Keratinocyte (primary cell): ENCODE measurements at regions not wholly inside any gene's neighbourhood (a gene's known extent, or its start where the extent isn't known, plus 50 kb on each side); places are given as distances from the start of the nearest gene placed in this dataset.
"Not testable (repeated sequence)": the region's sequence is repeated elsewhere in the genome, so short reads cannot be mapped to it uniquely, and the experiment has no call there.

Source experiments
- DNase-seq: peaks from one replicate; pipeline ENCODE4 v3.0.0-alpha.2; 2011; ENCODE audit warnings: low read depth, missing footprints, low spot score
- FAIRE-seq: peaks from 2 replicates; lab custom pipeline; 2011; peaks lifted over from hg19 to GRCh38; lab: Jason Lieb, UNC
- H2AFZ ChIP-seq: 2 replicates; pipeline ENCODE4 v1.6.0; 2012; ENCODE audit warnings: low read length, control low read depth, inconsistent platforms; ENCODE audit not compliant: control insufficient read depth
- H3K27ac ChIP-seq: 2 replicates; pipeline ENCODE4 v1.5.1; 2011; ENCODE audit warnings: low read length; ENCODE audit not compliant: control insufficient read depth, insufficient read depth
- H3K27me3 ChIP-seq: 3 replicates; pipeline ENCODE4 v1.6.0; 2011; ENCODE audit warnings: low read length; ENCODE audit not compliant: control insufficient read depth, insufficient read depth; ENCODE audit errors: extremely low read depth
- H3K36me3 ChIP-seq, 2 experiments: 2 replicates in 1 of 2; 3 replicates in 1 of 2; pipeline ENCODE4 v1.5.1; 2011; ENCODE audit warnings: low read length in 2 of 2, mild to moderate bottlenecking in 1 of 2; ENCODE audit not compliant: control insufficient read depth in 2 of 2, insufficient read depth in 2 of 2; ENCODE audit errors: extremely low read depth in 1 of 2
- H3K4me1 ChIP-seq: 3 replicates; pipeline ENCODE4 v1.5.1; 2011; ENCODE audit warnings: low read length; ENCODE audit not compliant: control insufficient read depth, insufficient read depth; ENCODE audit errors: extremely low read depth
- H3K4me2 ChIP-seq: 3 replicates; pipeline ENCODE4 v1.6.0; 2011; ENCODE audit warnings: low read depth, low read length; ENCODE audit not compliant: control insufficient read depth, insufficient read depth; ENCODE audit errors: extremely low read depth
- H3K4me3 ChIP-seq, 3 experiments: fragments of 200-600 bp in 1 of 3; sonication (generic) in 1 of 3; 2 replicates in 2 of 3; 3 replicates in 1 of 3; pipeline ENCODE4 v1.5.1; 2011 to 2016; ENCODE audit warnings: low read length in 3 of 3, mild to moderate bottlenecking in 3 of 3, control low read depth in 2 of 3, inconsistent platforms in 1 of 3, low read depth in 1 of 3, mixed read lengths in 1 of 3, mixed run types in 1 of 3, moderate library complexity in 1 of 3; ENCODE audit not compliant: control insufficient read depth in 2 of 3, insufficient read depth in 2 of 3; ENCODE audit errors: extremely low read depth in 1 of 3
- H3K79me2 ChIP-seq: 2 replicates; pipeline ENCODE4 v1.6.0; 2012; ENCODE audit warnings: low read length; ENCODE audit not compliant: control insufficient read depth, insufficient read depth
- H3K9ac ChIP-seq: 3 replicates; pipeline ENCODE4 v1.6.0; 2011; ENCODE audit warnings: low read length; ENCODE audit not compliant: control insufficient read depth, insufficient read depth; ENCODE audit errors: extremely low read depth
- H3K9me1 ChIP-seq: 3 replicates; pipeline ENCODE4 v1.6.0; 2011; ENCODE audit warnings: low read length; ENCODE audit not compliant: control insufficient read depth, insufficient read depth; ENCODE audit errors: extremely low read depth
- H3K9me3 ChIP-seq: 2 replicates; pipeline ENCODE4 v1.5.1; 2012; ENCODE audit warnings: low read depth, low read length; ENCODE audit not compliant: control insufficient read depth
- H4K20me1 ChIP-seq: 3 replicates; pipeline ENCODE4 v1.6.0; 2011; ENCODE audit warnings: low read length; ENCODE audit not compliant: control insufficient read depth, insufficient read depth; ENCODE audit errors: extremely low read depth
- EZH2 ChIP-seq: IDR thresholded peaks from one replicate; pipeline ENCODE4 v1.6.1; 2012; ENCODE audit warnings: inconsistent platforms, mild to moderate bottlenecking, low read length, moderate library complexity
- dilution Hi-C: fragments of 300-500 bp; cut with MboI; formaldehyde crosslinking; loops from one replicate; pipeline ENCODE4 v1.7.0; 2020; ENCODE audit warnings: low sequenced_read_pairs; ENCODE audit not compliant: extremely low pct_ligation_motif_present
- TF ChIP-seq, protein P1 (sequence below), 3 experiments: IDR thresholded peaks in 1 of 3; conservative IDR thresholded peaks in 1 of 3; optimal IDR thresholded peaks in 1 of 3; 2 replicates in 2 of 3; 3 replicates in 1 of 3; pipeline versions ENCODE3 to v1.5.1; 2011; ENCODE audit warnings: low read length in 3 of 3, mild to moderate bottlenecking in 3 of 3, moderate library complexity in 2 of 3, control low read depth in 1 of 3, inconsistent platforms in 1 of 3; ENCODE audit not compliant: insufficient read depth in 2 of 3; ENCODE audit errors: extremely low read depth in 1 of 3

DNA sequence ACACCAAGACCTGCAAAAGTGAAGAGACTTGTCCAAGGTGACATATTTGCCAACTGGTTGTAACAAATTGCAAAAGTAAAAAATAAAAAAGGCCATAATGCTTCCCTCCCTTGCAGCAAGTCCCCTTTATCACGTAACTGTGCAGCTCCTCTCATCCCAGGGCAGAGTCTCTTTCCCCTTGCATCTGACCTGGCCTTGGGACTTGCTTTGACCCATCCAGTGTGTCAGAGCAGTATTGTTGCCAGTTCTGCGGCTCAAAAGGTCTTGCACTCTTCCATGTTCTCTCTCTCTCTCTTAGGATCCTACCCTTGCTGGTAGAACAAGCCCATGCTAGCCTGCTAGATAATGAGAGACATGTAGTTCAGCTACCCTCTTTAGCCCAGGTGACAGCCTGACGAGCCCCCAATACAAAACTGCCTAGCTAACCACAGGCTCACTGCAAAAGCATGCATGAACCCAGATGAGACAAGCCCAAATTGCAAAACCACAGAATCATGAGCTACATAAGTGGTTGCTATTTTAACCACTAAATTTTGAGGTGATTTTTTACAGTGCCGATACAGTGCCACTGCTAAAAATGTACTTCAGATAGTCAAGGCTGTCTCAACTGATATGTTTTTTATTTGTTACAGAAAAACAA is 289.5 kb upstream of the PPARGC1A start:
- H3K4me1 ChIP-seq = peaks cover 17% of the 10 kb centered on the region
- no peak overlapping the region for H3K4me3 ChIP-seq
- peak; percentile 13 for FAIRE-seq
- H3K27ac ChIP-seq = no peak overlapping the region
- H3K9me1 ChIP-seq = no peaks in the 10 kb centered on the region
- H3K9me3 ChIP-seq = no peaks in the 10 kb centered on the region
- no peaks in the 10 kb centered on the region for H3K36me3 ChIP-seq
- H2AFZ ChIP-seq = no peak overlapping the region
- DNase-seq = peak; percentile 23
- no peaks in the 10 kb centered on the region for H3K79me2 ChIP-seq
- dilution Hi-C loops = no loop called here
- peaks cover under 1% of the 10 kb centered on the region for H3K27me3 ChIP-seq
- TF ChIP-seq EZH2 = no peak
- TF ChIP-seq, protein P1, sequence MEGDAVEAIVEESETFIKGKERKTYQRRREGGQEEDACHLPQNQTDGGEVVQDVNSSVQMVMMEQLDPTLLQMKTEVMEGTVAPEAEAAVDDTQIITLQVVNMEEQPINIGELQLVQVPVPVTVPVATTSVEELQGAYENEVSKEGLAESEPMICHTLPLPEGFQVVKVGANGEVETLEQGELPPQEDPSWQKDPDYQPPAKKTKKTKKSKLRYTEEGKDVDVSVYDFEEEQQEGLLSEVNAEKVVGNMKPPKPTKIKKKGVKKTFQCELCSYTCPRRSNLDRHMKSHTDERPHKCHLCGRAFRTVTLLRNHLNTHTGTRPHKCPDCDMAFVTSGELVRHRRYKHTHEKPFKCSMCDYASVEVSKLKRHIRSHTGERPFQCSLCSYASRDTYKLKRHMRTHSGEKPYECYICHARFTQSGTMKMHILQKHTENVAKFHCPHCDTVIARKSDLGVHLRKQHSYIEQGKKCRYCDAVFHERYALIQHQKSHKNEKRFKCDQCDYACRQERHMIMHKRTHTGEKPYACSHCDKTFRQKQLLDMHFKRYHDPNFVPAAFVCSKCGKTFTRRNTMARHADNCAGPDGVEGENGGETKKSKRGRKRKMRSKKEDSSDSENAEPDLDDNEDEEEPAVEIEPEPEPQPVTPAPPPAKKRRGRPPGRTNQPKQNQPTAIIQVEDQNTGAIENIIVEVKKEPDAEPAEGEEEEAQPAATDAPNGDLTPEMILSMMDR (optimal IDR thresholded peaks at IDR 0.05 in 1 of 3, IDR thresholded peaks at IDR 0.05 in 1 of 3, conservative IDR thresholded peaks at IDR 0.05 in 1 of 3; ENCODE audit: extremely low read depth in 1 of 3, insufficient read depth in 2 of 3, low read length in 3 of 3) = no peak
- H4K20me1 ChIP-seq = no peaks in the 10 kb centered on the region
- no peak overlapping the region for H3K4me2 ChIP-seq
- H3K9ac ChIP-seq = no peak overlapping the region

DNA sequence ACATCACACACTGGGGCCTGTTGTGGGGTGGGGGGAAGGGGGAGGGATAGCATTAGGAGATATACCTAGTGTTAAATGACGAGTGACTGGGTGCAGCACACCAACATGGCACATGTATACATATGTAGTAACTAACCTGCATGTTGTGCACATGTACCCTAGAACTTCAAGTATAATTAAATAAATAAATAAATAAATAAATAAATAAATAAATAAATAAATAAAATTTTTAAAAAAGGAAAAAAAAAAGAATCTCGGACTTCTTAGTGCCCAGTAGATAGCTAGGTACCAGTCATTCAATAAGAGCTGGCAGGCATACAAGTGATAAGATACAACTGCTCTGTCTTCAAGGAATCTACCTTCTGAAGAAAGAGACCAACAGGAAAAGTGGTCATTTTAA is 287.6 kb upstream of the PPARGC1A start:
- H3K9me1 ChIP-seq, H3K9me3 ChIP-seq, H3K4me2 ChIP-seq, H3K27me3 ChIP-seq, dilution Hi-C loops, FAIRE-seq, H3K4me3 ChIP-seq, H3K27ac ChIP-seq, DNase-seq, H2AFZ ChIP-seq, H3K79me2 ChIP-seq, H4K20me1 ChIP-seq, H3K9ac ChIP-seq, H3K36me3 ChIP-seq: not testable (repeated sequence)
- peaks cover 17% of the 10 kb centered on the region for H3K4me1 ChIP-seq

DNA sequence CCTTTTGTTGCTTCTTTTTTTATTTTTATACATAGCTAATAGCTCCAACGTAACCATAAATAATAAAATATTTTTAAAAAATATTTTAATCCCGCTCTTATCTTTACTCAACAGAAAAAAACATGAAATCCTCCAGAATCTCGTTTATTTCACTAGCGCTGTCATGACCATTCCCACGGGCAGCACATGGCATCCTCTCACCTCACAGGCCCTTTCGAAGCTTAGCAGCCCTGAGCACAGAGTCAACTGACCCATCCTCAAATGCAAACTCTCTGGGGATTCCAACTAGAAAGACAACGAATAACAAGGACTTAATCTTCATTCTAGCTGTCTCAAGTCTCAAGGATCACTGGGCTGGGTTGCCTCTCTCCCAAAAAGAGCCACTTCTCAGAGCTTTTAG is 285.9 kb upstream of the PPARGC1A start:
- Histone ChIP-seq H3K9me1 (no peaks in the 10 kb centered on the region), H3K79me2 (no peaks in the 10 kb centered on the region), H3K4me3 (no peak overlapping the region), H2AFZ (no peak overlapping the region), H3K4me2 (no peak overlapping the region), H3K9me3 (no peaks in the 10 kb centered on the region), H4K20me1 (no peaks in the 10 kb centered on the region), H3K27ac (no peak overlapping the region), H3K9ac (no peak overlapping the region), H3K36me3 (no peaks in the 10 kb centered on the region), H3K4me1 (peaks cover 13% of the 10 kb centered on the region), H3K27me3 (no peaks in the 10 kb centered on the region)
- no peak for DNase-seq
- TF ChIP-seq, protein P1 (optimal IDR thresholded peaks at IDR 0.05 in 1 of 3, IDR thresholded peaks at IDR 0.05 in 1 of 3, conservative IDR thresholded peaks at IDR 0.05 in 1 of 3; ENCODE audit: extremely low read depth in 1 of 3, insufficient read depth in 2 of 3, low read length in 3 of 3) = no peak
- no peak for TF ChIP-seq EZH2
- dilution Hi-C loops = no loop called here
- FAIRE-seq = no peak
